OCI-LY3 (cell line): ENCODE measurements at regions not wholly inside any gene's neighbourhood (a gene's known extent, or its start where the extent isn't known, plus 50 kb on each side); places are given as distances from the start of the nearest gene placed in this dataset.

Source experiments
- EZH2phosphoT487 ChIP-seq: fragments of 200-600 bp; shearing (Covaris generic); IDR thresholded peaks from 2 replicates; pipeline ENCODE4 v1.6.1; 2018; ENCODE audit warnings: antibody characterized with exemption, mixed run types, low read depth
- TF ChIP-seq, protein P1 (sequence below): fragments of 200-600, 300-600 bp; sonication (generic); IDR thresholded peaks from 2 replicates; pipeline ENCODE4 v1.5.1; 2014; ENCODE audit warnings: antibody characterized with exemption, low read length, low read depth

DNA sequence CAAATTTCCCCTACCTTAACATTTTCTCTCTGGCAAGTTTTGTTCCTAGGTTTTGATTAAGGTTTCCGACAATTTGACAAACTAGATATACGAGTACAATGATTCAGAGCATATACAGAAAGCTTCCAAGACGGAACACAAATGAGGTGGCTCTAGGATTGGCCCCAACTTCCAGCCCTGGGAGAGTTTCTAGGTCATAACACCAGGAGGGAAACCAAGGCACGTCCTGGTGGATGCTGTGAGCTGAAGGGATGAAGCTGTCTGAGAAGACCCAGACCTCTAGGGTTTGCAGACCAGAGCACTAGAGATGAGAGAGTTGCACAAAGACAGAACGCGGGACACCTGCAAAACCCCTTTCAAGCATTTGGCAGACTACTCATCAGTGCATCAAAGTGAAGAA, 51.5 kb upstream of the CAND1 start:
- TF ChIP-seq, protein P1, sequence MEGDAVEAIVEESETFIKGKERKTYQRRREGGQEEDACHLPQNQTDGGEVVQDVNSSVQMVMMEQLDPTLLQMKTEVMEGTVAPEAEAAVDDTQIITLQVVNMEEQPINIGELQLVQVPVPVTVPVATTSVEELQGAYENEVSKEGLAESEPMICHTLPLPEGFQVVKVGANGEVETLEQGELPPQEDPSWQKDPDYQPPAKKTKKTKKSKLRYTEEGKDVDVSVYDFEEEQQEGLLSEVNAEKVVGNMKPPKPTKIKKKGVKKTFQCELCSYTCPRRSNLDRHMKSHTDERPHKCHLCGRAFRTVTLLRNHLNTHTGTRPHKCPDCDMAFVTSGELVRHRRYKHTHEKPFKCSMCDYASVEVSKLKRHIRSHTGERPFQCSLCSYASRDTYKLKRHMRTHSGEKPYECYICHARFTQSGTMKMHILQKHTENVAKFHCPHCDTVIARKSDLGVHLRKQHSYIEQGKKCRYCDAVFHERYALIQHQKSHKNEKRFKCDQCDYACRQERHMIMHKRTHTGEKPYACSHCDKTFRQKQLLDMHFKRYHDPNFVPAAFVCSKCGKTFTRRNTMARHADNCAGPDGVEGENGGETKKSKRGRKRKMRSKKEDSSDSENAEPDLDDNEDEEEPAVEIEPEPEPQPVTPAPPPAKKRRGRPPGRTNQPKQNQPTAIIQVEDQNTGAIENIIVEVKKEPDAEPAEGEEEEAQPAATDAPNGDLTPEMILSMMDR = no peak
- TF ChIP-seq EZH2phosphoT487 = no peak
